GM12891 (cell line): ENCODE measurements at regions not wholly inside any gene's neighbourhood (a gene's known extent, or its start where the extent isn't known, plus 50 kb on each side); places are given as distances from the start of the nearest gene placed in this dataset.

Experiments used
- POLR2A ChIP-seq: IDR thresholded peaks from 2 replicates; pipeline ENCODE4 v1.6.1; 2011; ENCODE audit warnings: low read depth, low read length, control low read depth
- POLR2AphosphoS5 ChIP-seq: IDR thresholded peaks from 2 replicates; pipeline ENCODE4 v1.6.1; 2011; ENCODE audit warnings: low read depth, low read length, control low read depth
- SPI1 ChIP-seq: IDR thresholded peaks from 2 replicates; pipeline ENCODE4 v1.6.1; 2011; ENCODE audit warnings: low read depth, low read length, control low read depth
- TAF1 ChIP-seq: IDR thresholded peaks from 2 replicates; pipeline ENCODE4 v1.6.1; 2011; ENCODE audit warnings: low read depth, low read length, control low read depth

DNA sequence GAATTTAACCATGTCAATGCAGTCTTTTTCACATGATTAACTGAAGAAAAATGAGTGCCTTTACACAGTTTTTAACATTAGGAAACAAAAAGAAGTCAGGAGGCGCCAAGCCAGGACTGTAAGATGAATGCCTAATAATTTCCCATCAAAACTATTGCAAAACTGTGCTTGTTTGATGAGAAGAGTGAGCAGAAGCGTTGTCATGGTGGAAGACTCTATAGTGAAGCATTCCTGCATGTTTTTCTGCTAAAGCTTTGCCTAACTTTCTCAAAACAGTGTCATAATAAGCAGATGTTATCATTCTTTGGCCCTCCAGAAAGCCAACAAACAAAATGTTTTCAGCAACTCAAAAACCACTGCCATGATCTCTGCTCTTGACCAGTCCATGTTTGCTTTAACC is 156.8 kb upstream of the CDIN1 start:
- TF ChIP-seq POLR2A (no peak), TAF1 (no peak), SPI1 (no peak), POLR2AphosphoS5 (no peak)
